Peyer's patch (tissue), 4 donors: ENCODE measurements at regions not wholly inside any gene's neighbourhood (a gene's known extent, or its start where the extent isn't known, plus 50 kb on each side); places are given as distances from the start of the nearest gene placed in this dataset.
"Not testable (repeated sequence)": the region's sequence is repeated elsewhere in the genome, so short reads cannot be mapped to it uniquely, and the experiment has no call there.

ENCODE experiments used
- DNase-seq, 3 donors: peaks; one replicate each; pipeline ENCODE4 v3.0.0-alpha.2; 2017 to 2019
- H3K27ac ChIP-seq, 4 donors: fragments of 200-600 bp; sonication (generic); one replicate each; pipeline ENCODE4 v1.5.1; 2016 to 2019
- H3K27me3 ChIP-seq, 2 donors: fragments of 200-600 bp; sonication (generic); one replicate each; pipeline ENCODE4 v1.5.1; 2019
- H3K36me3 ChIP-seq, 3 donors: fragments of 200-600 bp; sonication (generic); one replicate each; pipeline ENCODE4 v1.5.1; 2016 to 2019
- H3K4me1 ChIP-seq, 4 donors: fragments of 200-600 bp; sonication (generic); one replicate each; pipeline ENCODE4 v1.5.1; 2016 to 2019
- H3K4me3 ChIP-seq, 4 donors: fragments of 200-600 bp; sonication (generic); 1 replicate in 3 of 4; 2 replicates in 1 of 4; pipeline ENCODE4 v1.5.1; 2016 to 2019; ENCODE audit warnings: mild to moderate bottlenecking in 1 of 4
- H3K9me3 ChIP-seq, 4 donors: fragments of 200-600 bp; sonication (generic); one replicate each; pipeline ENCODE4 v1.5.1; 2016 to 2019; ENCODE audit warnings: mild to moderate bottlenecking in 1 of 4
- CTCF ChIP-seq, 6 experiments: fragments of 450-650 bp in 4 of 6; fragments of 200-600 bp in 2 of 6; sonication (generic) in 1 of 6; IDR thresholded peaks; one replicate each; pipeline ENCODE4 v1.5.1; 2017 to 2019; ENCODE audit warnings: antibody characterized with exemption in 6 of 6, mild to moderate bottlenecking in 3 of 6, moderate library complexity in 1 of 6
- POLR2A ChIP-seq, 2 donors: fragments of 450-650 bp; IDR thresholded peaks; one replicate each; pipeline ENCODE4 v1.5.1; 2017; ENCODE audit warnings: antibody characterized with exemption in 2 of 2, mild to moderate bottlenecking in 2 of 2, moderate library complexity in 2 of 2

- Histone ChIP-seq H3K27me3 (no peaks in the 10 kb centered on the region), H3K4me1 (no peaks in the 10 kb centered on the region), H3K27ac (no peak overlapping the region), H3K36me3 (no peaks in the 10 kb centered on the region), H3K4me3 (no peak overlapping the region), H3K9me3 (no peaks in the 10 kb centered on the region)
- no peak for TF ChIP-seq POLR2A (IDR thresholded peaks at IDR 0.05)
- DNase-seq = no peak
These were observed 139.2 kb downstream of the C12orf75 start for GRCh38 chr12:105469701-105470100.

GRCh38 chr12:105470102-105470501, 139.6 kb downstream of the C12orf75 start:
- Histone ChIP-seq H3K4me1 (no peaks in the 10 kb centered on the region), H3K4me3 (no peak overlapping the region), H3K36me3 (no peaks in the 10 kb centered on the region), H3K27me3 (no peaks in the 10 kb centered on the region), H3K27ac (no peak overlapping the region), H3K9me3 (no peaks in the 10 kb centered on the region)
- no peak for TF ChIP-seq CTCF (IDR thresholded peaks at IDR 0.05)
- DNase-seq = no peak

GRCh38 chr12:105470601-105471000, 140.1 kb downstream of the C12orf75 start:
- H3K27ac ChIP-seq = no peak overlapping the region
- TF ChIP-seq CTCF (IDR thresholded peaks at IDR 0.05) (no peak), POLR2A (IDR thresholded peaks at IDR 0.05) (no peak)
- H3K4me1 ChIP-seq = no peaks in the 10 kb centered on the region
- no peak for DNase-seq
- no peaks in the 10 kb centered on the region for H3K36me3 ChIP-seq
- H3K27me3 ChIP-seq = no peaks in the 10 kb centered on the region
- H3K4me3 ChIP-seq = no peak overlapping the region
- no peaks in the 10 kb centered on the region for H3K9me3 ChIP-seq

GRCh38 chr12:105474672-105475071, 144.2 kb downstream of the C12orf75 start:
- Histone ChIP-seq H3K27ac (no peak overlapping the region), H3K4me1 (no peaks in the 10 kb centered on the region), H3K27me3 (no peaks in the 10 kb centered on the region), H3K9me3 (no peaks in the 10 kb centered on the region), H3K4me3 (no peak overlapping the region), H3K36me3 (no peaks in the 10 kb centered on the region)
- DNase-seq = no peak
- TF ChIP-seq CTCF (IDR thresholded peaks at IDR 0.05) (no peak), POLR2A (IDR thresholded peaks at IDR 0.05) (no peak)

GRCh38 chr12:105476616-105477015, 146.1 kb downstream of the C12orf75 start:
- Histone ChIP-seq H3K4me3 (no peak overlapping the region), H3K36me3 (no peaks in the 10 kb centered on the region), H3K27me3 (no peaks in the 10 kb centered on the region), H3K27ac (no peak overlapping the region), H3K9me3 (no peaks in the 10 kb centered on the region), H3K4me1 (no peaks in the 10 kb centered on the region)
- DNase-seq = no peak
- TF ChIP-seq POLR2A (IDR thresholded peaks at IDR 0.05) (no peak), CTCF (IDR thresholded peaks at IDR 0.05) (no peak)

GRCh38 chr12:105477873-105478272, 147.4 kb downstream of the C12orf75 start:
- no peak for TF ChIP-seq CTCF (IDR thresholded peaks at IDR 0.05)
- TF ChIP-seq POLR2A (IDR thresholded peaks at IDR 0.05) = no peak
- H3K4me3 ChIP-seq = no peak overlapping the region
- no peak for DNase-seq
- no peak overlapping the region for H3K27ac ChIP-seq
- no peaks in the 10 kb centered on the region for H3K4me1 ChIP-seq
- no peaks in the 10 kb centered on the region for H3K27me3 ChIP-seq
- H3K9me3 ChIP-seq = no peaks in the 10 kb centered on the region
- H3K36me3 ChIP-seq = no peaks in the 10 kb centered on the region

GRCh38 chr12:105478788-105479187, 148.3 kb downstream of the C12orf75 start:
- not testable (repeated sequence) for H3K27me3 ChIP-seq, H3K36me3 ChIP-seq, H3K27ac ChIP-seq, H3K4me3 ChIP-seq, H3K9me3 ChIP-seq, H3K4me1 ChIP-seq, DNase-seq
